ENCODE measurements at regions not wholly inside any gene's neighbourhood (a gene's known extent, or its start where the extent isn't known, plus 50 kb on each side); places are given as distances from the start of the nearest gene placed in this dataset.
"Not testable (repeated sequence)": the region's sequence is repeated elsewhere in the genome, so short reads cannot be mapped to it uniquely, and the experiment has no call there.

- H3K4me3 ChIP-seq (ENCODE audit: insufficient read depth, low read length); H3K27ac ChIP-seq (ENCODE audit: low read depth, low read length); H3K9me3 ChIP-seq (ENCODE audit: low read depth, low read length); H2AFZ ChIP-seq (ENCODE audit: low read length); H3K36me3 ChIP-seq (ENCODE audit: insufficient read depth, low read length); H4K20me1 ChIP-seq (ENCODE audit: insufficient read depth, low read length); DNase-seq (ENCODE audit: insufficient read length, low spot score, missing footprints); H3K27me3 ChIP-seq (ENCODE audit: insufficient read depth, low read length); H3K4me1 ChIP-seq (ENCODE audit: insufficient read depth, low read length): not testable (repeated sequence)
- H3K79me2 ChIP-seq (ENCODE audit: insufficient read depth, low read length) = peaks cover 16% of the 10 kb centered on the region
- H3K4me2 ChIP-seq (ENCODE audit: insufficient read depth, low read length) = peak overlapping the region; percentile 48
Measured at GRCh38 chr1:223991297-223991857, 122.5 kb upstream of the FBXO28 start.

DNA sequence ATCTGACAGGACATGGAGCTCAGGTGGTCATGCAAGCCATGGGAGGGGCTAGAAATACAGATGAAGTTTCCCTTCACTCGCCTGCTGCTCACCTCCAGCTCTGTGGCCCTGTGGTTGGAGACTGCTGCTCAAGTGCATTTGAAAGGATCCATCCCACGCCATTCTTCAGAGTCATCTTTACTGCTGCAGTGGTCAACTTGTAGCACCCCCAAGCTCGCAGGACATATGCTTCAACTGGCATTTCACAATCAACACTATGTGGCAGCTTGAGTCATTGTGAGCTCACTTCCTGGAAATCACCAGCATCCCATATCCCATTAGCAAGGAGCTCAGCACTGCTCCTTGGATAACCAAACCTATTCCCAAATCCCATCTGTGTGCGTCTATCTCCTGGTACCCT is 116.2 kb upstream of the TP53BP2 start:
- H3K27ac ChIP-seq (ENCODE audit: low read depth, low read length) = peak overlapping the region; percentile 12
- not testable (repeated sequence) for H3K79me2 ChIP-seq (ENCODE audit: insufficient read depth, low read length); H3K27me3 ChIP-seq (ENCODE audit: insufficient read depth, low read length); H3K9me3 ChIP-seq (ENCODE audit: low read depth, low read length); H3K4me3 ChIP-seq (ENCODE audit: insufficient read depth, low read length); H2AFZ ChIP-seq (ENCODE audit: low read length); H3K4me1 ChIP-seq (ENCODE audit: insufficient read depth, low read length); H4K20me1 ChIP-seq (ENCODE audit: insufficient read depth, low read length); H3K36me3 ChIP-seq (ENCODE audit: insufficient read depth, low read length); DNase-seq (ENCODE audit: insufficient read length, low spot score, missing footprints)
- H3K4me2 ChIP-seq (ENCODE audit: insufficient read depth, low read length) = peak overlapping the region; percentile 28

DNA sequence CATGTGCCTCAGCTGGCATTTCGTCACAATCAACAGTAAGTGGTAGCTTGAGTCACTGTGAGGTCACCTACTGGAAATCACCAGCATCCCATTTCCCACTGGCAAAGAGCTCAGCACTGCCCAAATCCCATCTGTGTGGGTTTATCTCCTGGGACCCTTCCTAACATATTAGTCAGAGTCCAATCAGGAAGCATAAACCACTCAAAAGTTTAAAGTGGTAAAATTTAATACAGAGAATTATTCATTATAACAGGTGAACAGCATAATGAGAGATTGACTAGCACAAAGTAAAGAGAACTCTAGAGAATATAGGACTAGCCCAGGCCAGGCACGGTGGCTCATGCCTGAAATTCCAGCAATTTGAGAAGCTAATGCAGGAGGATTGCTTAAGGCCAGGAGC is 107.1 kb upstream of the TP53BP2 start:
- not testable (repeated sequence) for DNase-seq (ENCODE audit: insufficient read length, low spot score, missing footprints); H2AFZ ChIP-seq (ENCODE audit: low read length); H4K20me1 ChIP-seq (ENCODE audit: insufficient read depth, low read length); H3K9me3 ChIP-seq (ENCODE audit: low read depth, low read length); H3K4me2 ChIP-seq (ENCODE audit: insufficient read depth, low read length); H3K36me3 ChIP-seq (ENCODE audit: insufficient read depth, low read length); H3K27me3 ChIP-seq (ENCODE audit: insufficient read depth, low read length); H3K79me2 ChIP-seq (ENCODE audit: insufficient read depth, low read length); H3K4me3 ChIP-seq (ENCODE audit: insufficient read depth, low read length); H3K4me1 ChIP-seq (ENCODE audit: insufficient read depth, low read length)
- H3K27ac ChIP-seq (ENCODE audit: low read depth, low read length) = peak overlapping the region; percentile 33

GRCh38 chr1:223951551-223951950 is 105.8 kb upstream of the TP53BP2 start:
- not testable (repeated sequence) for H3K79me2 ChIP-seq (ENCODE audit: insufficient read depth, low read length); H2AFZ ChIP-seq (ENCODE audit: low read length); H3K27me3 ChIP-seq (ENCODE audit: insufficient read depth, low read length); H3K36me3 ChIP-seq (ENCODE audit: insufficient read depth, low read length); H3K4me3 ChIP-seq (ENCODE audit: insufficient read depth, low read length); H3K27ac ChIP-seq (ENCODE audit: low read depth, low read length); H4K20me1 ChIP-seq (ENCODE audit: insufficient read depth, low read length); H3K4me2 ChIP-seq (ENCODE audit: insufficient read depth, low read length); H3K9me3 ChIP-seq (ENCODE audit: low read depth, low read length); DNase-seq (ENCODE audit: insufficient read length, low spot score, missing footprints); H3K4me1 ChIP-seq (ENCODE audit: insufficient read depth, low read length)

GRCh38 chr1:223949944-223950343 is 104.2 kb upstream of the TP53BP2 start:
- H2AFZ ChIP-seq (ENCODE audit: low read length); H3K79me2 ChIP-seq (ENCODE audit: insufficient read depth, low read length); H3K27me3 ChIP-seq (ENCODE audit: insufficient read depth, low read length); H3K27ac ChIP-seq (ENCODE audit: low read depth, low read length); H4K20me1 ChIP-seq (ENCODE audit: insufficient read depth, low read length); H3K4me3 ChIP-seq (ENCODE audit: insufficient read depth, low read length); H3K36me3 ChIP-seq (ENCODE audit: insufficient read depth, low read length); H3K9me3 ChIP-seq (ENCODE audit: low read depth, low read length); H3K4me2 ChIP-seq (ENCODE audit: insufficient read depth, low read length); H3K4me1 ChIP-seq (ENCODE audit: insufficient read depth, low read length); DNase-seq (ENCODE audit: insufficient read length, low spot score, missing footprints): not testable (repeated sequence)

- H3K4me3 ChIP-seq (ENCODE audit: insufficient read depth, low read length); H2AFZ ChIP-seq (ENCODE audit: low read length); H3K9me3 ChIP-seq (ENCODE audit: low read depth, low read length); H3K36me3 ChIP-seq (ENCODE audit: insufficient read depth, low read length); DNase-seq (ENCODE audit: insufficient read length, low spot score, missing footprints); H3K4me2 ChIP-seq (ENCODE audit: insufficient read depth, low read length); H3K27me3 ChIP-seq (ENCODE audit: insufficient read depth, low read length); H3K79me2 ChIP-seq (ENCODE audit: insufficient read depth, low read length); H4K20me1 ChIP-seq (ENCODE audit: insufficient read depth, low read length); H3K27ac ChIP-seq (ENCODE audit: low read depth, low read length); H3K4me1 ChIP-seq (ENCODE audit: insufficient read depth, low read length): not testable (repeated sequence)
Measured at GRCh38 chr1:223948041-223948440, 102.3 kb upstream of the TP53BP2 start.

GRCh38 chr1:223936592-223936991 is 90.8 kb upstream of the TP53BP2 start:
- H3K4me2 ChIP-seq (ENCODE audit: insufficient read depth, low read length); H3K9me3 ChIP-seq (ENCODE audit: low read depth, low read length); H2AFZ ChIP-seq (ENCODE audit: low read length); H3K4me1 ChIP-seq (ENCODE audit: insufficient read depth, low read length); H3K36me3 ChIP-seq (ENCODE audit: insufficient read depth, low read length); H3K27me3 ChIP-seq (ENCODE audit: insufficient read depth, low read length); H3K79me2 ChIP-seq (ENCODE audit: insufficient read depth, low read length); H3K4me3 ChIP-seq (ENCODE audit: insufficient read depth, low read length); DNase-seq (ENCODE audit: insufficient read length, low spot score, missing footprints); H4K20me1 ChIP-seq (ENCODE audit: insufficient read depth, low read length); H3K27ac ChIP-seq (ENCODE audit: low read depth, low read length): not testable (repeated sequence)

GRCh38 chr1:223931476-223931875 is 85.7 kb upstream of the TP53BP2 start:
- not testable (repeated sequence) for H3K27ac ChIP-seq (ENCODE audit: low read depth, low read length); H3K36me3 ChIP-seq (ENCODE audit: insufficient read depth, low read length); H3K4me2 ChIP-seq (ENCODE audit: insufficient read depth, low read length); H3K79me2 ChIP-seq (ENCODE audit: insufficient read depth, low read length); H3K9me3 ChIP-seq (ENCODE audit: low read depth, low read length); H2AFZ ChIP-seq (ENCODE audit: low read length); H3K27me3 ChIP-seq (ENCODE audit: insufficient read depth, low read length); H4K20me1 ChIP-seq (ENCODE audit: insufficient read depth, low read length); H3K4me1 ChIP-seq (ENCODE audit: insufficient read depth, low read length); DNase-seq (ENCODE audit: insufficient read length, low spot score, missing footprints); H3K4me3 ChIP-seq (ENCODE audit: insufficient read depth, low read length)
